ENCODE measurements at regions not wholly inside any gene's neighbourhood (a gene's known extent, or its start where the extent isn't known, plus 50 kb on each side); places are given as distances from the start of the nearest gene placed in this dataset.

GRCh38 chr5:92543201-92543600 lies 1037.8 kb downstream of the NR2F1-AS1 start:
- TF ChIP-seq CTCF (IDR thresholded peaks at IDR 0.05; ENCODE audit: low read depth, low read length) (no peak), EZH2phosphoT487 (IDR thresholded peaks at IDR 0.05; ENCODE audit: low read depth) (no peak)

Data from OCI-LY3 (cell line).